ENCODE measurements at regions not wholly inside any gene's neighbourhood (a gene's known extent, or its start where the extent isn't known, plus 50 kb on each side); places are given as distances from the start of the nearest gene placed in this dataset.

DNA sequence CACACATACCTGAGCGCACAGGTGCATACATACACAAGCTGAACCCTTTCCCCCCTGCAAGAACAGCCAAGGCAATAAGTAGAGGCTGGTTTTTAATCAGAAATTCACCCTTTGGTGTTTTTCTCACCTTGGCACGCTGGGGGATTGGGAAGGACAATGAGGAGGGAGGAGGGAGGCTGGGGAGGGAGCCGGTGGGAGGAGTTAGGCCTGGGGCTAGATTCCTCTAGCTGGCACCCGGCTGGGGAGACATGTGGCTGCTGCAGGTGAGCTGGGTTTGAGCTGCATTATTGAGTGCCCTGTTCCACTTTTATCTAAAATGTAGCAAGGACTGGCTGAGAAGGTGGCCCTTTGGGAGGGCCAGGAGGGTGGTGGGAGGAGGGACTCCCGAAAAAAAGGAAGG is 97.8 kb upstream of the CSF3R start:
- Mint-ChIP-seq H3K9me3 (ENCODE audit: insufficient read depth) (no peaks in the 10 kb centered on the region), H3K27ac (no peak overlapping the region), H3K4me3 (no peak overlapping the region), H3K4me1 (no peaks in the 10 kb centered on the region), H3K27me3 (peaks cover 18% of the 10 kb centered on the region)
- Histone ChIP-seq H3K4me1 (ENCODE audit: control insufficient read depth in 2 of 2, insufficient read depth in 2 of 2, low read length in 2 of 2) (no peaks in the 10 kb centered on the region), H3K4me2 (replicated peaks; ENCODE audit: low read depth, low read length, poor library complexity, severe bottlenecking) (no peak overlapping the region), H3K27me3 (replicated peaks in 1 of 4; ENCODE audit: control extremely low read depth in 1 of 4, control insufficient read depth in 3 of 4, insufficient read depth in 4 of 4, low read length in 3 of 4) (peaks cover 0 to 7% (median 3%) of the 10 kb centered on the region in 4 experiments), H3K79me2 (ENCODE audit: control insufficient read depth, insufficient read depth, low read length) (no peaks in the 10 kb centered on the region), H3K4me3 (ENCODE audit: control extremely low read depth in 1 of 5, extremely low read depth in 1 of 5, insufficient read depth in 1 of 5, low read depth in 2 of 5, low read length in 4 of 5) (no peak overlapping the region), H4K20me1 (ENCODE audit: control insufficient read depth, insufficient read depth, low read length, poor library complexity, severe bottlenecking) (no peaks in the 10 kb centered on the region), H3K36me3 (replicated peaks in 1 of 2; ENCODE audit: control extremely low read depth in 1 of 2, control insufficient read depth in 1 of 2, extremely low read depth in 1 of 2, insufficient read depth in 2 of 2, low read length in 1 of 2) (no peaks in the 10 kb centered on the region), H3K9me3 (ENCODE audit: control extremely low read depth in 1 of 3, control insufficient read depth in 2 of 3, insufficient read depth in 1 of 3, low read length in 2 of 3) (no peaks in the 10 kb centered on the region), H3K9ac (ENCODE audit: low read length) (no peak overlapping the region), H3K27ac (ENCODE audit: low read length in 2 of 2) (no peak overlapping the region), H2AFZ (ENCODE audit: insufficient read depth, low read depth, low read length, poor library complexity, severe bottlenecking) (no peak overlapping the region)
- ChIA-PET CTCF (interaction anchor here (1.3 to 1.4 kb wide), 2 partner anchors 9 to 14 kb away, joined by 3 to 4 read pairs; no protein-coding TSS in a partner anchor), POLR2A (interaction anchor here (0.6 kb wide), 1 partner anchor 382 kb away, joined by 4 read pairs; no protein-coding TSS in a partner anchor)
- DNase-seq (no peak), ATAC-seq (ENCODE audit: low read depth) (no peak)
- intact Hi-C loops (cut with micrococcal nuclease) = no loop called here
- TF ChIP-seq, protein P1, sequence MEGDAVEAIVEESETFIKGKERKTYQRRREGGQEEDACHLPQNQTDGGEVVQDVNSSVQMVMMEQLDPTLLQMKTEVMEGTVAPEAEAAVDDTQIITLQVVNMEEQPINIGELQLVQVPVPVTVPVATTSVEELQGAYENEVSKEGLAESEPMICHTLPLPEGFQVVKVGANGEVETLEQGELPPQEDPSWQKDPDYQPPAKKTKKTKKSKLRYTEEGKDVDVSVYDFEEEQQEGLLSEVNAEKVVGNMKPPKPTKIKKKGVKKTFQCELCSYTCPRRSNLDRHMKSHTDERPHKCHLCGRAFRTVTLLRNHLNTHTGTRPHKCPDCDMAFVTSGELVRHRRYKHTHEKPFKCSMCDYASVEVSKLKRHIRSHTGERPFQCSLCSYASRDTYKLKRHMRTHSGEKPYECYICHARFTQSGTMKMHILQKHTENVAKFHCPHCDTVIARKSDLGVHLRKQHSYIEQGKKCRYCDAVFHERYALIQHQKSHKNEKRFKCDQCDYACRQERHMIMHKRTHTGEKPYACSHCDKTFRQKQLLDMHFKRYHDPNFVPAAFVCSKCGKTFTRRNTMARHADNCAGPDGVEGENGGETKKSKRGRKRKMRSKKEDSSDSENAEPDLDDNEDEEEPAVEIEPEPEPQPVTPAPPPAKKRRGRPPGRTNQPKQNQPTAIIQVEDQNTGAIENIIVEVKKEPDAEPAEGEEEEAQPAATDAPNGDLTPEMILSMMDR (IDR thresholded peaks at IDR 0.05) = no peak
- no peak for TF ChIP-seq EZH2 (IDR thresholded peaks at IDR 0.05; ENCODE audit: borderline replicate concordance, insufficient read depth, low read depth, low read length, poor library complexity, severe bottlenecking)
- 27% methylated on average over 4 of the region's 5 CpGs for WGBS (ENCODE audit: insufficient coverage)

DNA sequence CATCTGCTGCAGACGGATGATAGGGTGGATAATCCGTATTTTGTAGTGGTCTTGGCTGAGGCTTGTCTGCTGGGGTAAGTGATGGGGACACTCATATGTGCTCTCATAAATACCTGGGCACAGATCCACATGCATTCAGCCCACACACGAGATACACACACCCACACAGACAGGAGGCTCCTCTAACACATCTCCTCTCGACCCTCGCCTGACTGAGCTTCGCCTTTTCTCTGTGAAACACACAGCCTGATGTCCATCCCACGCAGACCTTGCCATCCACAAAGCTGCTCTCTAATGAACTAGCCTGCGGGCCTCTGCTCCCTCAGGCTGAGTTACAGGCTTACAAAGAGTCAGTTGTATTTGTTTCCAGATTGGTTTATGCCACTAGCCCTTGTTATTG is 96.3 kb upstream of the CSF3R start:
- no peaks in the 10 kb centered on the region for H3K9me3 ChIP-seq (ENCODE audit: control extremely low read depth in 1 of 3, control insufficient read depth in 2 of 3, insufficient read depth in 1 of 3, low read length in 2 of 3)
- Mint-ChIP-seq H3K27ac (no peak overlapping the region), H3K4me1 (no peaks in the 10 kb centered on the region), H3K9me3 (ENCODE audit: insufficient read depth) (no peaks in the 10 kb centered on the region), H3K4me3 (no peak overlapping the region), H3K27me3 (peaks cover 17% of the 10 kb centered on the region)
- no peak overlapping the region for H3K4me2 ChIP-seq (replicated peaks; ENCODE audit: low read depth, low read length, poor library complexity, severe bottlenecking)
- ATAC-seq (ENCODE audit: low read depth) = no peak
- no peak overlapping the region for H3K27ac ChIP-seq (ENCODE audit: low read length in 2 of 2)
- no peak for TF ChIP-seq EZH2 (IDR thresholded peaks at IDR 0.05; ENCODE audit: borderline replicate concordance, insufficient read depth, low read depth, low read length, poor library complexity, severe bottlenecking)
- TF ChIP-seq, protein P1 (IDR thresholded peaks at IDR 0.05) = no peak
- intact Hi-C loops (cut with micrococcal nuclease) = no loop called here
- ChIA-PET POLR2A (no interaction called here), CTCF (interaction anchor here (1.1 kb wide), 1 partner anchor 856 kb away, joined by 4 read pairs; no protein-coding TSS in a partner anchor)
- no peaks in the 10 kb centered on the region for H3K36me3 ChIP-seq (replicated peaks in 1 of 2; ENCODE audit: control extremely low read depth in 1 of 2, control insufficient read depth in 1 of 2, extremely low read depth in 1 of 2, insufficient read depth in 2 of 2, low read length in 1 of 2)
- H3K9ac ChIP-seq (ENCODE audit: low read length) = no peak overlapping the region
- 77% methylated on average over 3 of the region's 8 CpGs for WGBS (ENCODE audit: insufficient coverage)
- no peaks in the 10 kb centered on the region for H3K4me1 ChIP-seq (ENCODE audit: control insufficient read depth in 2 of 2, insufficient read depth in 2 of 2, low read length in 2 of 2)
- no peak overlapping the region for H3K4me3 ChIP-seq (ENCODE audit: control extremely low read depth in 1 of 5, extremely low read depth in 1 of 5, insufficient read depth in 1 of 5, low read depth in 2 of 5, low read length in 4 of 5)
- peaks cover 0 to 20% (median 3%) of the 10 kb centered on the region in 4 experiments for H3K27me3 ChIP-seq (replicated peaks in 1 of 4; ENCODE audit: control extremely low read depth in 1 of 4, control insufficient read depth in 3 of 4, insufficient read depth in 4 of 4, low read length in 3 of 4)
- DNase-seq = no peak
- no peak overlapping the region for H2AFZ ChIP-seq (ENCODE audit: insufficient read depth, low read depth, low read length, poor library complexity, severe bottlenecking)
- H4K20me1 ChIP-seq (ENCODE audit: control insufficient read depth, insufficient read depth, low read length, poor library complexity, severe bottlenecking) = no peaks in the 10 kb centered on the region
- H3K79me2 ChIP-seq (ENCODE audit: control insufficient read depth, insufficient read depth, low read length) = no peaks in the 10 kb centered on the region

Measured in B cell (primary cell).